HG02938 (cell line): ENCODE measurements at regions not wholly inside any gene's neighbourhood (a gene's known extent, or its start where the extent isn't known, plus 50 kb on each side); places are given as distances from the start of the nearest gene placed in this dataset.
"Not testable (repeated sequence)": the region's sequence is repeated elsewhere in the genome, so short reads cannot be mapped to it uniquely, and the experiment has no call there.

Experiments
- ATAC-seq: cut with Tn5 transposase; IDR thresholded peaks from one replicate; pipeline ENCODE4 v1.9.1; 2021; ENCODE audit warnings: mild to moderate bottlenecking, moderate library complexity; ENCODE audit not compliant: unreplicated experiment

GRCh38 chr10:117838500-117839498 lies 207.9 kb downstream of the RAB11FIP2 start:
- not testable (repeated sequence) for ATAC-seq

DNA sequence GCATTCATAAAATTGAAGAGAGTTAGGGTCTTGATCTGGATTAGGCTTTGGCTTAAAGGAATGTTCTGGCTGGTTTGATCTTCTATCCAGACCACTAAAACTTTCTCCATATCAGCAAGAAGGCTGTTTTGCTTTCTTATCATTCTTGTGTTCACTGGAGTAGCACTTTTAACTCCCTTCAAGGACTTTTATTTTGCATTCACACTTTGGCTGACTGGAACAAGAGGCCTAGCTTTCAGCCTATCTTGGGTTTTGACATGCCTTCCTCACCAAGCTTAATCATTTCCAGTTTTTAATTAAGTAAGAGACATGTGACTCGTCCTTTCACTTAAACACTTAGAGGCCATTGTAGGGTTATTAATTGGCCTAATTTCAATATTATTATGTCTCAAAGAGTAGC lies 190.3 kb downstream of the RAB11FIP2 start:
- ATAC-seq: not testable (repeated sequence)

DNA sequence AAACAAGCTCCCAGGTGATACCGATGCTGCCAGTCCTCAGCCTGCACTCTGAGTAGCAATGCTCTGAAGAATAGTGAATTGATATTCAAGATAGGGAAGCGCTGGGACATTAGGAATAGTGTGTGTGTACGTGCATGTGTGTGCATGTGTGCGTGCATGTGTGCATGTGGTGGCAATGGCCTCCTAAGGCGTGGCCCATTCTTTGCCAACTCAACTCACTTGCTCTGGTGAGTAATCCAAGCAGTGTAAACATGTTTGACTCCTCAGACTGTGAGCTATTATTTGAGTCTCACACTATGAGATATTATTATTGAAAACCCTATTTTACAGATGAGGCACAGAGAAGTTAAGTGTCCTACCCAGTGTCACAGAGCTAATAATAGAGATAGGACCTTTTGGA lies 186.6 kb downstream of the RAB11FIP2 start:
- no peak for ATAC-seq

- no peak for ATAC-seq
Measured at GRCh38 chr10:117860823-117861222, 185.9 kb downstream of the RAB11FIP2 start.

DNA sequence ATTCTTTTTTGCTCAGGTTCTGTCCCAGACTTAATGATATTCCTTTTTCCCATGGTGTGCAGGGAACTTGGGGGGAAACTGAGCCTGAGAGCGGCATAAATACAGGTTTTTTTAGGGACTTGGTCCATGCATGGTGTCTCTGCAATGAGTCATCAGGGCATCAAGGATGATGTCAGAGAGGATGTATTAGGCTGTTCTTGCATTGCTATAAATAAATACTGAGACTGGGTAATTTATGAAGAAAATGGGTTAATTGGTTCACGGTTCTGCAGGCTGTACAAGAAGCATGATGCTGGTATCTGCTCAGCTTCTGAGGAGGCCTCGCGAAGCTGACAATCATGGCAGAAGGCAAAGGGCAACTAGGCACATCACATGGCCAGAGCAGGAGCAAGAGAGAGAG lies 185.4 kb downstream of the RAB11FIP2 start:
- no peak for ATAC-seq

GRCh38 chr10:117863771-117864170 lies 183.0 kb downstream of the RAB11FIP2 start:
- ATAC-seq: no peak

DNA sequence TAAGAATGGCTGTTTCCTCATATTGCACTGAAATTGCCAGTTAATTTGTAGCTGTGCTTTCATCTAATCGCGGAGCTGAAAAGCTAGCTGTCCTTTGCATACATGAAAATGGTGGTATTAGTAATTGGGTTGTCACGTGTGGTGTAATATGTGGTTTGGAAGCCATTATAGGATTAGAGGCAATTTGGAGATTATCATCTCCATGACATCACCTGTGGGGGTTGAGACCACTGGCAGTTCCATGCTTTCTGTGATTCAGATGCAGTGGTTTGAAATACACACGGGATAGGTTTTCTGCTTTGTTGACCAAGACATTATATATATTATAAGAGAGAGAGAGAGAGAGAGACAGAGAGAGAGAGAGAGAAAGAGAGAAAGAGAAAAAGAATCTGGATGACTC lies 180.8 kb downstream of the RAB11FIP2 start:
- no peak for ATAC-seq

- ATAC-seq: no peak
Measured at GRCh38 chr10:117868151-117868550, 178.6 kb downstream of the RAB11FIP2 start.

DNA sequence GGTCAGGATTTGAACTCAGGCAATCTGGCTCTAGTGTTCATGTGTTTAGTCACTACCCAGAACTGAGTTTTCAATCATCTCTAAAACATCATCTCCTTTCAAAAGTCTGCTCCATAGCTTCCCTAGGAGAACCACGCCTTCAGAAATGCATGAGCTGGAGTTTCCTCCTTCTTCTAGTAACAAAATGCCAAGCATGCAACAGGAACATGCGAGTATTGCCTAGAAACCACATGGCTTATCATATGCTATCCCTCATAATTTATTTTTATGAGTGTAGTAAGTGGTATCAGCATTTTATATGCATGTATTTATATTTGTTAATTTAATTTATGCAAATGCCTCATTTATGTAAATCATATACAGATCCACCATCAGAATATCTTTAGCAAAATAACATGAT lies 170.9 kb downstream of the RAB11FIP2 start:
- no peak for ATAC-seq

DNA sequence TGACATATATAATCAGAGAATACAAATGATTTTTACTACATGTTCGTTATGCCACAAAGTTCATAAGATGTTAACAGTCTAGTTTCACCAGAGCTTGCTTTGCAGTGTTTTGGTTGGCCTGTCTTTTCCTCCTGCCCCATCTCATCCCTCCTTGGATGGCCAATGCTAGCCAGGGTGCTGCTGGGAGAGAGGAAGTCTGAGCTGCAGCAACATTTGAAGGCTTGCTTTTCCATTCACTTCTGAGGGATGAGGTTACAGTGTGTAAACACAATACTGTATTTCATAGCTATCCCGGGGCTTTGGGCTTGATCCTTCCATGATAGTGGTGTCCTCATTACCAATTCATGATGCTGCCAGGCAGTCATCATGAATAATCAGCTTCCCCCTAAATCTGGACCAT lies 170.5 kb downstream of the RAB11FIP2 start:
- ATAC-seq: no peak

DNA sequence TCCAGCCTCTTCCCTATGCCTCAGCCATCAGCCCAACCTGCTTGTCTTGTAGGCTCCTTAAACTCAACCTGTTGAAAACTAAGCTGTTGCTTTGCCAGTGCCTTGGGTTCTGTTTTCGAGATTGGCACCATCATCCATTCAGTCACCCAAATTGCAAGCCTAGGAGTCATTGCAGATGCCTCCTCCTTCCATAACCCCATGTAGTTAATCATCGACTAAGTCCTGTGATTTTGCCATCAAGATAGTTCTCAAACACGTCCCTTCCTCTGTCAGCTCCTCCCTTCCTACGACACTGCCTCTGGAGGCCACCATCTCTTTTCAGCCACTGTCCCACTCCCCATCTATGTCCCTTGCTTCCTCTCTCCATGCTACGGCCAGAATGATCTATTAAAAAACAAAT lies 168.1 kb downstream of the RAB11FIP2 start:
- ATAC-seq: no peak

DNA sequence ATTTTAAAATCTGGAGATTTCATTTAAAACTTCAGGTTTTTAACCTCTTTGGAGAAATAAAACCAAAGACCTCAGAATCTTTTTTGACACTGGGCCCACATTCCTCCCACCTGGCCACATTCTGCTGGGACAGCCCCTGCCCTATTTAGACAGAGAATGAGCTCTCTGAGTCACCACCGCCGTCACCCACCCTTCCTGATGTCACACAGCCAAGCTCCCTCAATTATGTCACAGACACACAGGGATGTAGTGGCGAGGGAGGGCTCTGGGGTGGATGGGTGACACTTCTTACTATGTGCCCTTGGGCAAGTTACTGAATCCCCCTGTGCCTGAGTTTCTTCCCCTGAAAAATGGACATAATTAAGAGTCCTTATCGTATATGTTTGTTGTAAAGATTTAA lies 162.6 kb downstream of the RAB11FIP2 start:
- ATAC-seq: no peak

DNA sequence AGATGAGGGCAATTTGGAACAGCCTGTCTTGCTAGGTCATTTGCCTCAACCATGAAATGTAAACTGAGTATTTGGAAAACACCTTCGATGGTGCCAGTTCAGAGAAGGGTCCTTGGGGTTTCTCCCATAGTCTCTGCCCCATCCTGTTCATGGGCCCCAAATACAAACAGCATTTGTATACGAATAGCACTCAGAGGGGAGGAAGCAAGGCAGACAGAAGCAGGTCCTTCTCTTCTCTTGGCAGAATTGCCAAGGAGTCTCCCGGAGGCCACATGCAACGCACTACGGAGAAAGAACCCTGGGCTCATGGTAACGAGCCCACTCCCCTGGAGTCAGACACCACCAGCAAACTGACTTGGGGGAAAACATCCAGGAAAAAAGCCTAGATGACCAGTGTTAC lies 162.1 kb downstream of the RAB11FIP2 start:
- ATAC-seq: no peak

DNA sequence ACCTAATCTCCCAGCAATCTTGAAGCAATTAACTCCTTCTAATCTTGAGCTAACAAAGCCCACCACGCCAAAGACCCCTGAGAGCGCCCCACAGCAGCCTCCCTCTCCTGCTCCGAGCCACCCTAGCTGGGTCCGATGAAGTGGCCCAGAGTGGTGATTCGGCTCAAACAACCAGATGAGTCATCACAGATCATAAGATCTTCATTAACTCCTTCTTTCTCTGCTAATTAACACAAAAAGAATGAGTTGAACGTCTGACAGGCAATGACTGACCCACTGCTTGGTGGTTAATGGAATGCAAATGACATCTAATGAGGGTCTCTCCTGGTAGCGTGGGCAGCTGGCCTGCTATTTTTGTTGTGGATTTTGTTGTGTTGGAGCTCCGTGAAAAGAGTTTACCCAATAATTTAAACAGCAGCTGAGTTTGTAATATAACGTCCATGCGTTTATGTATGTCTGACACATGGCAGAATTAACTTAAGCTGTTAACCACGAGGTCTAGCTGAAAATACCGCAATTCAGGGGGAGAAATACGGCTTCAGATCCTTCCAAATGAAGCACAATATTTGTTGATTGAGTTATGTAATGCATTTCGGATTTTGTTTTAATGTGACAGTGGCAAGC lies 161.4 kb downstream of the RAB11FIP2 start:
- ATAC-seq: no peak

GRCh38 chr10:117886766-117887165 lies 160.0 kb downstream of the RAB11FIP2 start:
- ATAC-seq: no peak

GRCh38 chr10:117889664-117890063 lies 157.1 kb downstream of the RAB11FIP2 start:
- ATAC-seq: no peak

DNA sequence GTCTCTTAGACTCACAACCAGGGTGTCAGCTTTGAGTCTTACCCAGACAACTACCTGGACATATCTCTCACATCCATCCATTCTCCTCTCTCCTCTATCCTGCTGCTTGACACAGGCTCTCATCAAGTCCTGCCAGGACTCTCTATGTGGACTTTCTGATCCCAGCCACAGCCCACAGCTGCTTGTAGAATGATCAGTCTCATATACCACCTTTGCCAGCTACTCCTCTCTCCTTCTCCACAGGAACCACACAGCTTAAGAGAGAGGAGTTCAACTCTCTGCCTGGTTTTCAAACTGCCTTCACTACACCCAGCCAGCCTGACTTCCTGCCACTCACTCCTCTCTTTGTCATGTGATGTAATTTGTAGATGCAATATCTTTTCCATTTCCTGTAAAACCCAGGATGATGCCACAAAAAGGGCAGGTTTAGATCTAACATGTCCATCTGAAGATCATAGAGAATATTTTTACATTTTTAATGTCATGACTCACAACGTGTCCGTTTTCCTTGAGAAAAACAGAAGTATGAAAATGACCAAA lies 154.0 kb downstream of the RAB11FIP2 start:
- ATAC-seq: no peak

DNA sequence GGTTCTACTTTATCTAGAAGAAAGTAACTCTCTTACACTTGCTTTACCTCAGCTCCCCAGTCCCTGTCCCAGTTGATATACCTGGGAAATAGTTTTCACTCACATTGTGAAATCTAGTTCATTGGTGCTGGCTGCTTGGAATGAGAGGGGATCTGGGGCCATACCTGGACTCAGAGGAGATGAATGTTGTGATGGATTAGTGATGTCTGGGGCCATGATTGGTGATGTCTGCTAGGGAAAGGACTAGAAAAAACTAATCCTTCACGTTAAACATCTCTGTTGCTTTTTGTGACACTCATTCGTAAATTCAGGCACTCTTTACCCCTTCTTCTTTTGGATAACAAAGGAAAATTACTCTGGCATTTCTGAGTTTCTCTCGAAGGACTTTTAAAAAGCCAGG lies 152.4 kb downstream of the RAB11FIP2 start:
- no peak for ATAC-seq

DNA sequence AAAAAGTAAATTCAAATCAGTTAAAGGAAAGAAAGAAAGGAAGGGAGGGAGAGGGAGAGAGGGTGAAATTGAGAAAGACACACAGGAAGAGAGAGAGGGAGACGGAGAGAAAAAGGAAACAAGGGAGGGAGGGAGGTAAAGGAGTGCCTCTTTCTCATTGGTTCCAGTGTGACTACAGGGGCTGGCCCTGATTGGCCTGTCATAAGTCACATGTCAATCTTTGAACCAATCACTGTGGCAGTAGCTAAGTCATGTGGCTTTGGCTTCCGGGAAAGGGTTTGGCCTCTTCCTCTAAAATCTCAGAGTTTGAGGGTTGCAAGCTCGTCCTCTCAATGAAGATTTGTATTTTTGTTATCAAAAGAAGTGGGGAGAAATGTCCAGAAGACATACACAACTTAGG lies 150.2 kb downstream of the RAB11FIP2 start:
- no peak for ATAC-seq

DNA sequence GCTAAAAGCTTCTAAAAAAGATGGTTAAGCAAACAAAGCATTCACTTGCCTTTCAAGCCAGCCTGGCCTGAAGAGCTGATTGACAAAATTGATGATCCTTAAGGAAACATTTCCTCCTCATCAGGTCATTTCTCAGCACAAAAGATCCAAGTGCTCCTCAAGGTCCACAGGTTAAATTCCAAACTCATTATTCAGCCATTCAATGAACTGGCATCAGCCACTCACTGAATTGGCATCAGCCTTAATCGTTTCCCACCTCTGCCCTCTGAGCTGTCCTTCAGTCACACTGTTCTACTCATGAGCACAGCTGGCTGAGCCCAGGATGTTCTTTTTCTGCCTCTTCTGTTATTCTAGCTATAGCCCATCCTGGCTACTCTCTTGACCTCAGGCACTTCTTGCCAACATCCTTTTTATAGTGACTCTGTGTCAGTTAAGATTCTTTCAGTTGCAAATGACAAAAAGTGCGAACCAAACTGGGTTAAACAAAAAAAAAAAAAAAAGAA lies 147.5 kb downstream of the RAB11FIP2 start:
- no peak for ATAC-seq

DNA sequence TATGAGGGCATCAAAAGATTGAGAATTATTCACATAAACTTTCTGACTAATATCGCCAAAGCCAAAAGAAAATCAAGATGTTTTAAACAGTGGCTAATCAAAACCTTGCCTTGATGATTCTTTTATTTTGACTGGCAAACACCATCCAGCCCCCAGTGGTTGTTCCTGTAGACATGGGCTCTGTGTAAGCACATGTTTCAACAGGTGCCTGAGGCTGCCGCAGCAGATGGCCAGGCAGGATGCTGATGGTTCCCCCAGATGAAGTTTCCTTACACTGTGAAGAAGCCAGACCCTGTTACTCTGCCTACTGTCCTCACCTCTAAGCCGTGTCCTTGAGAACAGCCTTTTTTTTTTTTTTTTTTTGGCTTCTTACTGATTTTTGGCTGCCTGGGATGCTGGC lies 146.5 kb downstream of the RAB11FIP2 start:
- ATAC-seq: no peak

GRCh38 chr10:117903854-117904253 lies 142.9 kb downstream of the RAB11FIP2 start:
- ATAC-seq: no peak
